Stomach smooth muscle (tissue), 2 donors: ENCODE measurements at regions not wholly inside any gene's neighbourhood (a gene's known extent, or its start where the extent isn't known, plus 50 kb on each side); places are given as distances from the start of the nearest gene placed in this dataset.

ENCODE experiments used
- H3K27ac ChIP-seq: one replicate; pipeline ENCODE4 v1.7.0; 2013; ENCODE audit warnings: mild to moderate bottlenecking, low read length, inconsistent platforms
- H3K27me3 ChIP-seq, 2 donors: one replicate each; pipeline ENCODE4 v1.7.0; 2013; ENCODE audit warnings: low read length in 2 of 2; ENCODE audit not compliant: insufficient read depth in 2 of 2, control insufficient read depth in 1 of 2
- H3K36me3 ChIP-seq, 2 donors: one replicate each; pipeline ENCODE4 v1.7.0; 2013; ENCODE audit warnings: low read length in 2 of 2; ENCODE audit not compliant: control insufficient read depth in 2 of 2, insufficient read depth in 2 of 2
- H3K4me1 ChIP-seq: one replicate; pipeline ENCODE4 v1.7.0; 2013; ENCODE audit warnings: low read length; ENCODE audit not compliant: control insufficient read depth, insufficient read depth
- H3K4me3 ChIP-seq, 2 donors: one replicate each; pipeline ENCODE4 v1.7.0; 2013; ENCODE audit warnings: low read length in 2 of 2
- H3K9ac ChIP-seq, 2 donors: one replicate each; pipeline ENCODE4 v1.7.0; 2013; ENCODE audit warnings: low read length in 2 of 2, mild to moderate bottlenecking in 1 of 2
- H3K9me3 ChIP-seq, 2 donors: one replicate each; pipeline ENCODE4 v1.7.0; 2013; ENCODE audit warnings: low read length in 2 of 2; ENCODE audit not compliant: control insufficient read depth in 2 of 2
- donor health status: healthy.
- donor health status: Pancreatic carcinoma.

GRCh38 chr6:43912116-43912577, 142.1 kb downstream of the VEGFA start:
- no peaks in the 10 kb centered on the region for H3K36me3 ChIP-seq

GRCh38 chr6:43911354-43912115, 141.5 kb downstream of the VEGFA start:
- Histone ChIP-seq H3K27ac (no peak overlapping the region), H3K4me3 (no peak overlapping the region), H3K4me1 (peaks cover 2% of the 10 kb centered on the region), H3K27me3 (peaks cover 0 to 3% of the 10 kb centered on the region in 2 donors), H3K9me3 (no peaks in the 10 kb centered on the region), H3K9ac (no peak overlapping the region), H3K36me3 (no peaks in the 10 kb centered on the region)

More at GRCh38 chr6:43912116-43912577, 142.1 kb downstream of the VEGFA start:
- Histone ChIP-seq H3K27me3 (peaks cover 0 to 3% of the 10 kb centered on the region in 2 donors), H3K4me3 (no peak overlapping the region), H3K9me3 (no peaks in the 10 kb centered on the region), H3K9ac (no peak overlapping the region), H3K4me1 (peaks cover 2% of the 10 kb centered on the region), H3K27ac (no peak overlapping the region)

- H3K27ac ChIP-seq = no peak overlapping the region
- H3K36me3 ChIP-seq = no peaks in the 10 kb centered on the region
- no peak overlapping the region for H3K9ac ChIP-seq
- H3K9me3 ChIP-seq = no peaks in the 10 kb centered on the region
- H3K4me3 ChIP-seq = no peak overlapping the region
- H3K27me3 ChIP-seq = peaks cover 0 to 3% of the 10 kb centered on the region in 2 donors
- peaks cover 2% of the 10 kb centered on the region for H3K4me1 ChIP-seq
Measured at GRCh38 chr6:43910638-43911353, 140.8 kb downstream of the VEGFA start.

- H3K4me1 ChIP-seq = peaks cover 2% of the 10 kb centered on the region
- no peak overlapping the region for H3K4me3 ChIP-seq
- no peak overlapping the region for H3K27ac ChIP-seq
- no peaks in the 10 kb centered on the region for H3K36me3 ChIP-seq
- H3K27me3 ChIP-seq = peaks cover 0 to 3% of the 10 kb centered on the region in 2 donors
- no peak overlapping the region for H3K9ac ChIP-seq
- no peaks in the 10 kb centered on the region for H3K9me3 ChIP-seq
Measured at GRCh38 chr6:43910149-43910637, 140.2 kb downstream of the VEGFA start.

- peaks cover 0 to 3% of the 10 kb centered on the region in 2 donors for H3K27me3 ChIP-seq
- H3K27ac ChIP-seq = no peak overlapping the region
- H3K4me1 ChIP-seq = peaks cover 2% of the 10 kb centered on the region
- no peaks in the 10 kb centered on the region for H3K36me3 ChIP-seq
- no peaks in the 10 kb centered on the region for H3K9me3 ChIP-seq
- H3K4me3 ChIP-seq = no peak overlapping the region
- no peak overlapping the region for H3K9ac ChIP-seq
Measured at GRCh38 chr6:43909474-43910148, 139.6 kb downstream of the VEGFA start.

- H3K9ac ChIP-seq = no peak overlapping the region
- H3K27me3 ChIP-seq = peaks cover 0 to 3% of the 10 kb centered on the region in 2 donors
- no peaks in the 10 kb centered on the region for H3K36me3 ChIP-seq
- H3K9me3 ChIP-seq = no peaks in the 10 kb centered on the region
- H3K4me1 ChIP-seq = peaks cover 2% of the 10 kb centered on the region
- H3K27ac ChIP-seq = no peak overlapping the region
- H3K4me3 ChIP-seq = no peak overlapping the region
Measured at GRCh38 chr6:43907789-43908472, 137.9 kb downstream of the VEGFA start.

GRCh38 chr6:43907312-43907711, 137.3 kb downstream of the VEGFA start:
- Histone ChIP-seq H3K4me3 (no peak overlapping the region), H3K4me1 (peaks cover 2% of the 10 kb centered on the region), H3K27ac (no peak overlapping the region), H3K9me3 (no peaks in the 10 kb centered on the region), H3K36me3 (no peaks in the 10 kb centered on the region), H3K27me3 (peaks cover 0 to 3% of the 10 kb centered on the region in 2 donors), H3K9ac (no peak overlapping the region)

- H3K9ac ChIP-seq = no peak overlapping the region
Measured at GRCh38 chr6:43904311-43905123, 134.5 kb downstream of the VEGFA start.

GRCh38 chr6:43903739-43904290, 133.8 kb downstream of the VEGFA start:
- no peak overlapping the region for H3K9ac ChIP-seq
- H3K4me1 ChIP-seq = peaks cover 4% of the 10 kb centered on the region
- no peaks in the 10 kb centered on the region for H3K9me3 ChIP-seq
- H3K4me3 ChIP-seq = no peak overlapping the region
- no peak overlapping the region for H3K27ac ChIP-seq
- no peaks in the 10 kb centered on the region for H3K36me3 ChIP-seq
- no peaks in the 10 kb centered on the region for H3K27me3 ChIP-seq

More at GRCh38 chr6:43904311-43905123, 134.5 kb downstream of the VEGFA start:
- H3K27ac ChIP-seq = no peak overlapping the region
- H3K27me3 ChIP-seq = no peaks in the 10 kb centered on the region
- no peaks in the 10 kb centered on the region for H3K36me3 ChIP-seq
- H3K4me1 ChIP-seq = peaks cover 4% of the 10 kb centered on the region
- no peak overlapping the region for H3K4me3 ChIP-seq
- no peaks in the 10 kb centered on the region for H3K9me3 ChIP-seq
